ENCODE measurements at regions not wholly inside any gene's neighbourhood (a gene's known extent, or its start where the extent isn't known, plus 50 kb on each side); places are given as distances from the start of the nearest gene placed in this dataset.

GRCh38 chr11:119880873-119881272 is 151.9 kb upstream of the NECTIN1 start:
- TF ChIP-seq CTCF (conservative IDR thresholded peaks at IDR 0.05; ENCODE audit: low read length) = no peak
- TF ChIP-seq EZH2phosphoT487 (IDR thresholded peaks at IDR 0.05; ENCODE audit: borderline replicate concordance) = no peak

Data from Loucy (cell line).